Osteocyte (in vitro differentiated cells): ENCODE measurements at regions not wholly inside any gene's neighbourhood (a gene's known extent, or its start where the extent isn't known, plus 50 kb on each side); places are given as distances from the start of the nearest gene placed in this dataset.

ENCODE experiments used
- DNase-seq: peaks from one replicate; pipeline ENCODE4 v3.0.0; 2021; ENCODE audit warnings: mixed read lengths; ENCODE audit not compliant: unreplicated experiment; ENCODE audit errors: extremely low spot score
- H3K27ac Mint-ChIP-seq: one replicate; pipeline ENCODE4 v1.8.0; 2021; ENCODE audit warnings: mild to moderate bottlenecking, mixed read lengths; ENCODE audit not compliant: unreplicated experiment
- H3K27me3 Mint-ChIP-seq: one replicate; pipeline ENCODE4 v1.8.0; 2021; ENCODE audit warnings: mixed read lengths; ENCODE audit not compliant: unreplicated experiment
- H3K36me3 Mint-ChIP-seq: one replicate; pipeline ENCODE4 v1.8.0; 2021; ENCODE audit warnings: mixed read lengths; ENCODE audit not compliant: unreplicated experiment
- H3K4me1 Mint-ChIP-seq: one replicate; pipeline ENCODE4 v1.8.0; 2021; ENCODE audit warnings: mixed read lengths; ENCODE audit not compliant: unreplicated experiment
- H3K4me3 Mint-ChIP-seq: one replicate; pipeline ENCODE4 v1.8.0; 2021; ENCODE audit warnings: mild to moderate bottlenecking, moderate library complexity, mixed read lengths; ENCODE audit not compliant: unreplicated experiment
- H3K9me3 Mint-ChIP-seq: one replicate; pipeline ENCODE4 v1.8.0; 2021; ENCODE audit warnings: mixed read lengths; ENCODE audit not compliant: unreplicated experiment
- CTCF ChIP-seq: fragments of 200-600 bp; sonication (generic); IDR thresholded peaks from 2 replicates; pipeline ENCODE4 v1.5.0; 2021; ENCODE audit warnings: antibody characterized with exemption, mild to moderate bottlenecking, moderate library complexity

GRCh38 chr1:115408533-115408932, 70.5 kb upstream of the NGF start:
- TF ChIP-seq CTCF = no peak
- H3K27ac Mint-ChIP-seq = no peak overlapping the region
- H3K36me3 Mint-ChIP-seq = no peaks in the 10 kb centered on the region
- no peak overlapping the region for H3K4me3 Mint-ChIP-seq
- H3K27me3 Mint-ChIP-seq = no peaks in the 10 kb centered on the region
- no peak for DNase-seq
- peaks cover 33% of the 10 kb centered on the region for H3K4me1 Mint-ChIP-seq
- peaks cover 12% of the 10 kb centered on the region for H3K9me3 Mint-ChIP-seq

- no peak for TF ChIP-seq CTCF
- H3K4me1 Mint-ChIP-seq = peaks cover 38% of the 10 kb centered on the region
- H3K9me3 Mint-ChIP-seq = peaks cover 13% of the 10 kb centered on the region
- no peaks in the 10 kb centered on the region for H3K27me3 Mint-ChIP-seq
- no peak for DNase-seq
- no peak overlapping the region for H3K4me3 Mint-ChIP-seq
- no peaks in the 10 kb centered on the region for H3K36me3 Mint-ChIP-seq
- no peak overlapping the region for H3K27ac Mint-ChIP-seq
Observed at GRCh38 chr1:115404911-115405310, 66.9 kb upstream of the NGF start.

GRCh38 chr1:115402753-115403184, 64.7 kb upstream of the NGF start:
- H3K4me3 Mint-ChIP-seq = no peak overlapping the region
- H3K4me1 Mint-ChIP-seq = peaks cover 29% of the 10 kb centered on the region
- H3K27me3 Mint-ChIP-seq = no peaks in the 10 kb centered on the region
- peak overlapping the region; percentile 32 for H3K27ac Mint-ChIP-seq
- no peak for TF ChIP-seq CTCF
- H3K9me3 Mint-ChIP-seq = peaks cover 13% of the 10 kb centered on the region
- no peak for DNase-seq
- no peaks in the 10 kb centered on the region for H3K36me3 Mint-ChIP-seq

GRCh38 chr1:115401676-115402075, 63.6 kb upstream of the NGF start:
- no peak overlapping the region for H3K27ac Mint-ChIP-seq
- no peaks in the 10 kb centered on the region for H3K36me3 Mint-ChIP-seq
- no peaks in the 10 kb centered on the region for H3K27me3 Mint-ChIP-seq
- H3K4me3 Mint-ChIP-seq = no peak overlapping the region
- H3K9me3 Mint-ChIP-seq = peaks cover 11% of the 10 kb centered on the region
- peaks cover 38% of the 10 kb centered on the region for H3K4me1 Mint-ChIP-seq
- DNase-seq = no peak
- TF ChIP-seq CTCF = no peak

GRCh38 chr1:115400891-115401290, 62.8 kb upstream of the NGF start:
- H3K27me3 Mint-ChIP-seq = no peaks in the 10 kb centered on the region
- peaks cover 4% of the 10 kb centered on the region for H3K36me3 Mint-ChIP-seq
- DNase-seq = no peak
- no peak overlapping the region for H3K27ac Mint-ChIP-seq
- H3K9me3 Mint-ChIP-seq = peaks cover 12% of the 10 kb centered on the region
- no peak for TF ChIP-seq CTCF
- H3K4me1 Mint-ChIP-seq = peaks cover 46% of the 10 kb centered on the region
- no peak overlapping the region for H3K4me3 Mint-ChIP-seq
